ENCODE measurements at regions not wholly inside any gene's neighbourhood (a gene's known extent, or its start where the extent isn't known, plus 50 kb on each side); places are given as distances from the start of the nearest gene placed in this dataset.
A peak's percentile ranks its signal among the peaks of the same experiment; 100 is the strongest.
"Not testable (repeated sequence)": the region's sequence is repeated elsewhere in the genome, so short reads cannot be mapped to it uniquely, and the experiment has no call there.

DNA sequence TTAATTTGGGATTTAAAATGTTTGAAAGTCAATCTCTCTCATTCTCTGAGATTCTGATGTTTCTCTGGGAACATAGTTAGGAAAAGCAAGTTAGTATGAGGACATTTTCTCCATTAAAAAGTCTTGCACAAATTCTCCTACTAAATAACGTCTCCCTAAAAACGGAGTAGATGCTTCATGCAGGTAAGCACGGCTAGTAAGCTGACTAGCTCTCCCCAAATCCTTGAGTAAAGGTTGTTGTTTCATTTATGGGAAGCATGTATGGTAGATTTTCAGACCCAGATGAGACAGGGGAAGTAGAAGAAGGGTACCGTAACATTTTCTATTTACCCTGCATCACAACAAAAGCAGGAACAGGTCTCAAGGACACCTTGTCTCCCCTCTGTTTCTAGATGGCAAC lies 181.5 kb upstream of the TSPY4 start:
- no peak for DNase-seq (ENCODE audit: low read depth in 2 of 2)
- H3K36me3 ChIP-seq (ENCODE audit: control insufficient read depth, insufficient read depth, low read length) = no peaks in the 10 kb centered on the region
- no peaks in the 10 kb centered on the region for H4K20me1 ChIP-seq (ENCODE audit: control insufficient read depth, extremely low read depth, insufficient read depth, low read length)
- H3K27ac ChIP-seq (ENCODE audit: insufficient read depth, low read length) = no peak overlapping the region
- H2AFZ ChIP-seq (ENCODE audit: low read length) = no peak overlapping the region
- H3K4me3 ChIP-seq (replicated peaks in 1 of 4; ENCODE audit: control extremely low read depth in 1 of 4, insufficient read depth in 1 of 4, low read depth in 3 of 4, low read length in 4 of 4) = no peak overlapping the region
- no peaks in the 10 kb centered on the region for H3K79me2 ChIP-seq (ENCODE audit: control insufficient read depth, insufficient read depth, low read length)
- no peaks in the 10 kb centered on the region for H3K4me1 ChIP-seq (ENCODE audit: control insufficient read depth, extremely low read depth, insufficient read depth, low read length)
- no peaks in the 10 kb centered on the region for H3K27me3 ChIP-seq (ENCODE audit: control insufficient read depth, insufficient read depth, low read length)
- no peak overlapping the region for H3K9ac ChIP-seq (ENCODE audit: insufficient read depth, low read length)
- H3K9me3 ChIP-seq (ENCODE audit: control insufficient read depth, insufficient read depth, low read depth, low read length) = no peaks in the 10 kb centered on the region
- no peak for TF ChIP-seq EZH2 (IDR thresholded peaks at IDR 0.05; ENCODE audit: low read length, missing control alignments)
- TF ChIP-seq, protein P1, sequence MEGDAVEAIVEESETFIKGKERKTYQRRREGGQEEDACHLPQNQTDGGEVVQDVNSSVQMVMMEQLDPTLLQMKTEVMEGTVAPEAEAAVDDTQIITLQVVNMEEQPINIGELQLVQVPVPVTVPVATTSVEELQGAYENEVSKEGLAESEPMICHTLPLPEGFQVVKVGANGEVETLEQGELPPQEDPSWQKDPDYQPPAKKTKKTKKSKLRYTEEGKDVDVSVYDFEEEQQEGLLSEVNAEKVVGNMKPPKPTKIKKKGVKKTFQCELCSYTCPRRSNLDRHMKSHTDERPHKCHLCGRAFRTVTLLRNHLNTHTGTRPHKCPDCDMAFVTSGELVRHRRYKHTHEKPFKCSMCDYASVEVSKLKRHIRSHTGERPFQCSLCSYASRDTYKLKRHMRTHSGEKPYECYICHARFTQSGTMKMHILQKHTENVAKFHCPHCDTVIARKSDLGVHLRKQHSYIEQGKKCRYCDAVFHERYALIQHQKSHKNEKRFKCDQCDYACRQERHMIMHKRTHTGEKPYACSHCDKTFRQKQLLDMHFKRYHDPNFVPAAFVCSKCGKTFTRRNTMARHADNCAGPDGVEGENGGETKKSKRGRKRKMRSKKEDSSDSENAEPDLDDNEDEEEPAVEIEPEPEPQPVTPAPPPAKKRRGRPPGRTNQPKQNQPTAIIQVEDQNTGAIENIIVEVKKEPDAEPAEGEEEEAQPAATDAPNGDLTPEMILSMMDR (conservative IDR thresholded peaks at IDR 0.05 in 1 of 2, IDR thresholded peaks at IDR 0.05 in 1 of 2; ENCODE audit: low read depth in 1 of 2, low read length in 2 of 2) = no peak
- no peak overlapping the region for H3K4me2 ChIP-seq (ENCODE audit: extremely low read depth, insufficient read depth, low read length)

DNA sequence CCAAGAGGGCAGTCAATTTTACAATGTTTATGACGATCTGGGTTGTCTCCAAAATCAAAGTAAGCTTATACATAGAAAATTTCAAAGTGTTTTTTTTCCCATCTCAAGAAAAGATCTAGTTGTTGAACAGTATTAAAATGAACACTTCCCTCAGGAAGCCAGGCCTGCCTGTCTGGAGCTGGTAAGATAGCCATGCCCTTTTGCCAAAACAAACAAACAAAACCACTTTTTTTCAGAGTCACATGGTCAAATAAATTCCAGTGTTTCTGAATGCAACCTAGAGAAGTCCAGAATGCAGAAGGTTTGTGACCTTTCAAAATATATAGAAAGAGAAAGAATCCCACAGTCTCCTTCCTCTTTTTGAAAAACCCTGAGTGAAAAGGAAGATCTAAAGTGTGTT lies 178.6 kb upstream of the TSPY4 start:
- Histone ChIP-seq H3K4me3 (replicated peaks in 1 of 4; ENCODE audit: control extremely low read depth in 1 of 4, insufficient read depth in 1 of 4, low read depth in 3 of 4, low read length in 4 of 4) (no peak overlapping the region), H3K27me3 (ENCODE audit: control insufficient read depth, insufficient read depth, low read length) (no peaks in the 10 kb centered on the region), H4K20me1 (ENCODE audit: control insufficient read depth, extremely low read depth, insufficient read depth, low read length) (no peaks in the 10 kb centered on the region), H3K79me2 (ENCODE audit: control insufficient read depth, insufficient read depth, low read length) (no peaks in the 10 kb centered on the region), H3K9ac (ENCODE audit: insufficient read depth, low read length) (no peak overlapping the region), H3K36me3 (ENCODE audit: control insufficient read depth, insufficient read depth, low read length) (no peaks in the 10 kb centered on the region), H3K27ac (ENCODE audit: insufficient read depth, low read length) (no peak overlapping the region), H3K9me3 (ENCODE audit: control insufficient read depth, insufficient read depth, low read depth, low read length) (no peaks in the 10 kb centered on the region), H3K4me1 (ENCODE audit: control insufficient read depth, extremely low read depth, insufficient read depth, low read length) (no peaks in the 10 kb centered on the region), H2AFZ (ENCODE audit: low read length) (no peak overlapping the region), H3K4me2 (ENCODE audit: extremely low read depth, insufficient read depth, low read length) (no peak overlapping the region)
- no peak for TF ChIP-seq EZH2 (IDR thresholded peaks at IDR 0.05; ENCODE audit: low read length, missing control alignments)
- TF ChIP-seq, protein P1 (conservative IDR thresholded peaks at IDR 0.05 in 1 of 2, IDR thresholded peaks at IDR 0.05 in 1 of 2; ENCODE audit: low read depth in 1 of 2, low read length in 2 of 2) = no peak
- no peak for DNase-seq (ENCODE audit: low read depth in 2 of 2)

DNA sequence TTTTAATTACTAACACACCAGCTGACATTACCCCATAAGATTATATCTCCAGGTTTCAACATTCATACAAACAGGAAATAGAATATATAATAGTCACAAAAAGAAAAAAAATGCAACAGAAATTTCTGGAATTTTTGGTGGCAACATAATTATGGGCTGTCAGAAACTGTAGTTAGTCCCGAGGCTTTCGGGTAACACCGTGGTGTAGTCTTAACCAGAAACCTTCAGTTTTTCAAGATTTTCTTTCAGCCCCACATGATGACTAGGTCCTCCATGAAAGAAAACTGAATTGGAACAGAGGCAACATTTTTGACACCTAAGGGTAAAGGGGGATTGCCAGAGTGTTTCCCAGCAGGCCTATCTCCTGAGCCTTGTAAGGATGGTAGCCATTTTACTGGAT lies 176.9 kb upstream of the TSPY4 start:
- not testable (repeated sequence) for H3K27me3 ChIP-seq (ENCODE audit: control insufficient read depth, insufficient read depth, low read length); H3K36me3 ChIP-seq (ENCODE audit: control insufficient read depth, insufficient read depth, low read length); H3K9ac ChIP-seq (ENCODE audit: insufficient read depth, low read length); H3K9me3 ChIP-seq (ENCODE audit: control insufficient read depth, insufficient read depth, low read depth, low read length); H3K4me3 ChIP-seq (replicated peaks in 1 of 4; ENCODE audit: control extremely low read depth in 1 of 4, insufficient read depth in 1 of 4, low read depth in 3 of 4, low read length in 4 of 4); DNase-seq (ENCODE audit: low read depth in 2 of 2); H2AFZ ChIP-seq (ENCODE audit: low read length); H3K4me1 ChIP-seq (ENCODE audit: control insufficient read depth, extremely low read depth, insufficient read depth, low read length); H3K79me2 ChIP-seq (ENCODE audit: control insufficient read depth, insufficient read depth, low read length); H3K4me2 ChIP-seq (ENCODE audit: extremely low read depth, insufficient read depth, low read length); H4K20me1 ChIP-seq (ENCODE audit: control insufficient read depth, extremely low read depth, insufficient read depth, low read length)
- H3K27ac ChIP-seq (ENCODE audit: insufficient read depth, low read length) = peak overlapping the region; percentile 28

DNA sequence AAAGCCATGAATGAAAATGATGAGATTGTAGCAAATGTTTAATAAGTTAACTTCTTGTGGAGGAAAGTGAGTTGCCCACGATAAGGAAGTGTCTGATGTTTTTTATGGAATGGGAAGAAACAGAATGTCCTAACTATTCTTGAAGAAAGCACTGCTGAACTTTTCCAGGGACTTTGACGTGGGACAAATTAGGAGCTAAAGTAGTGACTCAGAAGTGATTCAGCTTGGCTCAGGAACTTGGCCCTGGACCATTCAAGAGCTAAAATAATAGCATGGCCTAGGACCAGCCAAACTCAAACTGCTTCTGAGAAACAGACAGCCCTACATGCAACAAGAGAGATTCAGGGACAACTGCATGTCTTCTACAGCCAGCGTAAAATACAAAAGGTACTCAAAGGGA lies 176.3 kb upstream of the TSPY4 start:
- not testable (repeated sequence) for H4K20me1 ChIP-seq (ENCODE audit: control insufficient read depth, extremely low read depth, insufficient read depth, low read length); H3K4me2 ChIP-seq (ENCODE audit: extremely low read depth, insufficient read depth, low read length); H3K79me2 ChIP-seq (ENCODE audit: control insufficient read depth, insufficient read depth, low read length); H3K9ac ChIP-seq (ENCODE audit: insufficient read depth, low read length); DNase-seq (ENCODE audit: low read depth in 2 of 2); H3K4me3 ChIP-seq (replicated peaks in 1 of 4; ENCODE audit: control extremely low read depth in 1 of 4, insufficient read depth in 1 of 4, low read depth in 3 of 4, low read length in 4 of 4); H3K4me1 ChIP-seq (ENCODE audit: control insufficient read depth, extremely low read depth, insufficient read depth, low read length); H2AFZ ChIP-seq (ENCODE audit: low read length); H3K27me3 ChIP-seq (ENCODE audit: control insufficient read depth, insufficient read depth, low read length); H3K36me3 ChIP-seq (ENCODE audit: control insufficient read depth, insufficient read depth, low read length); H3K9me3 ChIP-seq (ENCODE audit: control insufficient read depth, insufficient read depth, low read depth, low read length)
- peak overlapping the region; percentile 28 for H3K27ac ChIP-seq (ENCODE audit: insufficient read depth, low read length)

DNA sequence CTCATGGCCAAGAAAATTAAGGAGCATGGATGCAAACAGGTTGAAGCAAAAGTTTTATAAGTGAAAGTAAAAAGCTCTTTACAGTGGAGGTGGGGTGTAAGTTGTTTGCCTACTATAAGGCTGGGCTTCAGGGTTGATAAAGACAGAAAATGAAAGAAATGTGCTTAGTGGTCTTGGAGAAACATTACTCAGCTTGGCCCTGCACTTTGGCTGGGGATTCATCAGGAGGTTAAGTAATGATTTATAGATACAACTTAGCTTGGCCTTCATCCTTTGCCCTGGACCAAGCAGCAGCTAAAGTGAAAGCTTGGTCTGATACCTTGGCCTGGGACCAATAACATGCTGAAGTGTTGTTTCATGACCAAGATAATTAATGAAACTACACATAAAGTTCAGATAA lies 175.3 kb upstream of the TSPY4 start:
- H3K36me3 ChIP-seq (ENCODE audit: control insufficient read depth, insufficient read depth, low read length); H3K9ac ChIP-seq (ENCODE audit: insufficient read depth, low read length); H3K27me3 ChIP-seq (ENCODE audit: control insufficient read depth, insufficient read depth, low read length); H3K4me3 ChIP-seq (replicated peaks in 1 of 4; ENCODE audit: control extremely low read depth in 1 of 4, insufficient read depth in 1 of 4, low read depth in 3 of 4, low read length in 4 of 4); DNase-seq (ENCODE audit: low read depth in 2 of 2); H3K79me2 ChIP-seq (ENCODE audit: control insufficient read depth, insufficient read depth, low read length); H3K27ac ChIP-seq (ENCODE audit: insufficient read depth, low read length); H4K20me1 ChIP-seq (ENCODE audit: control insufficient read depth, extremely low read depth, insufficient read depth, low read length); H3K9me3 ChIP-seq (ENCODE audit: control insufficient read depth, insufficient read depth, low read depth, low read length); H3K4me2 ChIP-seq (ENCODE audit: extremely low read depth, insufficient read depth, low read length); H2AFZ ChIP-seq (ENCODE audit: low read length); H3K4me1 ChIP-seq (ENCODE audit: control insufficient read depth, extremely low read depth, insufficient read depth, low read length): not testable (repeated sequence)

DNA sequence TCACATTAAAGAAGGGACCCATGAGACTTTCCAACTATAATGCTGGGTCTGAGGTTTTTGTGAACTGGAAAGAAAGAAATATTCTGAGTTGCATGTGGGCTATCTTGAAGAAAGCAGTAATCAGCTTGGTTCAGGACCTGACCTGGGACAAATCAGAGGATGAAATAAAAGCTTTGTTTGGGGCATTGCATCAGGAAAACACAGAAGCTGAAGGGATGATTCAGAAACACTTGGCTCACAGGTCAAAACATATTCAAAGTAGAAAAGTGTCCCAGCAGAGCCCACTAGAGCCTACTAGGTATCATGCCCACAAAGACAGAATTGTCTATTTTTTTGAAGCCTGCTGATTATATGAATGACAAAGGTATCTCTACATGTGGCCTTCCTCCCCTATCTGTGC lies 174.8 kb upstream of the TSPY4 start:
- H3K4me1 ChIP-seq (ENCODE audit: control insufficient read depth, extremely low read depth, insufficient read depth, low read length); DNase-seq (ENCODE audit: low read depth in 2 of 2); H3K4me2 ChIP-seq (ENCODE audit: extremely low read depth, insufficient read depth, low read length); H3K79me2 ChIP-seq (ENCODE audit: control insufficient read depth, insufficient read depth, low read length); H4K20me1 ChIP-seq (ENCODE audit: control insufficient read depth, extremely low read depth, insufficient read depth, low read length); H3K4me3 ChIP-seq (replicated peaks in 1 of 4; ENCODE audit: control extremely low read depth in 1 of 4, insufficient read depth in 1 of 4, low read depth in 3 of 4, low read length in 4 of 4); H3K9ac ChIP-seq (ENCODE audit: insufficient read depth, low read length); H2AFZ ChIP-seq (ENCODE audit: low read length); H3K36me3 ChIP-seq (ENCODE audit: control insufficient read depth, insufficient read depth, low read length); H3K27ac ChIP-seq (ENCODE audit: insufficient read depth, low read length); H3K27me3 ChIP-seq (ENCODE audit: control insufficient read depth, insufficient read depth, low read length); H3K9me3 ChIP-seq (ENCODE audit: control insufficient read depth, insufficient read depth, low read depth, low read length): not testable (repeated sequence)
